Natural killer cell (primary cell): ENCODE measurements at regions not wholly inside any gene's neighbourhood (a gene's known extent, or its start where the extent isn't known, plus 50 kb on each side); places are given as distances from the start of the nearest gene placed in this dataset.

ENCODE experiments used
- ATAC-seq, 3 donors: fragments of 150-1000 bp in 2 of 3; fragments of 200-7000 bp in 1 of 3; cut with Tn5 transposase; 1 replicate in 1 of 3; 2 replicates in 2 of 3; pipeline ENCODE4 v1.10.0; 2021; ENCODE audit warnings: mild to moderate bottlenecking in 2 of 3, moderate library complexity in 2 of 3
- DNase-seq, 2 donors: peaks; one replicate each; pipeline versions ENCODE4 v3.0.0 to v3.0.0-alpha.2; 2013 to 2021; ENCODE audit warnings: mixed read lengths in 1 of 2
- H3K27ac ChIP-seq: one replicate; pipeline ENCODE4 v1.5.1; 2013; ENCODE audit warnings: mild to moderate bottlenecking, low read length
- H3K27me3 ChIP-seq: one replicate; pipeline ENCODE4 v1.6.1; 2013; ENCODE audit warnings: low read length; ENCODE audit not compliant: control insufficient read depth, insufficient read depth
- H3K36me3 ChIP-seq: one replicate; pipeline ENCODE4 v1.6.1; 2013; ENCODE audit warnings: low read length; ENCODE audit not compliant: control insufficient read depth, insufficient read depth
- H3K4me1 ChIP-seq: one replicate; pipeline ENCODE4 v1.6.1; 2013; ENCODE audit warnings: low read length; ENCODE audit not compliant: control insufficient read depth, insufficient read depth
- H3K4me3 ChIP-seq: one replicate; pipeline ENCODE4 v1.5.1; 2013; ENCODE audit warnings: low read length
- H3K9me3 ChIP-seq: one replicate; pipeline ENCODE4 v1.6.1; 2013; ENCODE audit warnings: low read length; ENCODE audit not compliant: control insufficient read depth, insufficient read depth
- H3K27ac Mint-ChIP-seq, 2 donors: one replicate each; pipeline ENCODE4 v1.8.0; 2022; ENCODE audit warnings: mild to moderate bottlenecking in 2 of 2, mixed read lengths in 2 of 2, moderate library complexity in 1 of 2
- H3K27me3 Mint-ChIP-seq, 2 donors: one replicate each; pipeline ENCODE4 v1.8.0; 2022; ENCODE audit warnings: low read depth in 2 of 2, mixed read lengths in 2 of 2
- H3K36me3 Mint-ChIP-seq: one replicate; pipeline ENCODE4 v1.8.0; 2022; ENCODE audit warnings: mixed read lengths
- H3K4me1 Mint-ChIP-seq, 2 donors: one replicate each; pipeline ENCODE4 v1.8.0; 2022; ENCODE audit warnings: mixed read lengths in 2 of 2
- H3K4me3 Mint-ChIP-seq: one replicate; pipeline ENCODE4 v1.8.0; 2022; ENCODE audit warnings: mild to moderate bottlenecking, moderate library complexity, mixed read lengths
- H3K9me3 Mint-ChIP-seq, 2 donors: one replicate each; pipeline ENCODE4 v1.8.0; 2022; ENCODE audit warnings: mixed read lengths in 2 of 2
- WGBS: methylation state at CpG from one replicate; pipeline ENCODE4 v1.1.7; 2013; ENCODE audit warnings: missing lambda C conversion rate; ENCODE audit not compliant: insufficient coverage; 5-methylcytosine and 5-hydroxymethylcytosine counted together
- intact Hi-C: fragments of 100-400 bp; cut with micrococcal nuclease; formaldehyde crosslinking; loops from one replicate; pipeline ENCODE4 v1.14.2; 2022
- TF ChIP-seq, protein P1 (sequence below): fragments of 200-600 bp; IDR thresholded peaks from one replicate; pipeline ENCODE4 v1.8.0; 2022; ENCODE audit warnings: antibody characterized with exemption

DNA sequence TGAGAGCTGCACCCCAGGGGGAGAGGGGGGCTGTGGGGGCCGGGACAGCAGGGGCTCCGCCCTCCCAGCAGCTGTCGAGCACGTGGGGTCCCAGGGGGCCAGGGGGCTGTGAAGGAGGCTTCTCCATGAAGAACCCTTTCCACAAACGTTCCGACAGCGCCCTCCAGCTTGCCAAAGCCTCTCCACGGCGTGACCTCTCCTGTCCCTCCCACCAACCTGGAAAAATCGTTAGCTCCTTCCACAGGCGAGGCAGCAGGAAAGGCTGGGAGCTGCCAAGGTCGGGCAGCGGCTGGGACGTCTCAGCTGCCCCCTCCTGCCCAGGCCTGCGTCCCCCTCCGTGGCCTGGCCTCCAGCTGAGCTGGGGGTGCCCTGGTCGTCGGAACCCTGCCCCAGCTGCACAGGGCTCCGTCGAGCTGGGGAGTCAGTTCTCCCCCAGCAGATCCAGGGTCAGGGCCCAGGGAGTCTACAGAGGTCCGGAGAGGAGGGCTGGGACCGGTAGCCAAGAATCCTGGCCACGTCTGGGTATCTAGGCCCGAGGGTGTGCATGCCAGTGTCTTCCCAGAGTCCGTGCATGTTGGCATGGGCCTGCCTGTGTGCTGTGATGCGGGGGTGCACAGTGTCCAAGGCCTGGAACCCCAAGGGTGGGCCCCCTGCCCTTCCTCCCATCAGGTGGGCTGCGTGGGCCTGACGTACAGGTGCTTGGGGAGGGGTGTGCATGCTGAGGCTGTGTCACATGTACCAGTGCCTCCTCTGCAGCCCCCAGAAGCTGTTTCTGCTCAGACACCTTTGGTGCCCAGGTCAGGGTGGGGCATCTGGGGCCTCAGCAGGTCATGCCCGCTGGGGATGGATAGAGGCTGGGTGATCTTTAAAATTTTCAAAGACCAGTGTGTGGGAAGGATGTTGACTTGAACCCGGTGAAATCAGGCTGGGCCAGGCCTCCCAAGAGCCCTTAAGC, 66.5 kb downstream of the UNCX start:
- H3K4me1 Mint-ChIP-seq = peaks cover 0 to 12% of the 10 kb centered on the region in 2 donors

DNA sequence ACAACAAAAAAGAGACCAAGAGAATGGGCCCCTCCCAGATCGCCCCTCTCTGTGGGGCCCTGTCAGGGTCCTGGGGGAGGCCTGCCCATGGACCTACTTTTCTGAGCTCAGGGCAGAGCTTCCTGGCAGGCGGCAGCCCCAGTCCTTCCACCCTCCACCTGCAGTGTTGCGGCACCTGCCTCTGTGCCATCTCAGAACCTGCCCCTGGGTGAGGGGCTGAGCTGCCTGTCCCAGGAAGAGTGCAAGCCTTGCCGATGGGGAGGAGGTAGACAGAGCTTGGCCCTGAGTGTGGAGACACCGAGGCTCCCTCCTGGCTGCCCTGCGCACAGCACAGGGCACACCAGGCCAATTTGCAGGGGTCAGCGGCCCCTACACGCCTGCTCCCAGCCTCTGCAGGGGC, 67.5 kb downstream of the UNCX start:
- TF ChIP-seq, protein P1, sequence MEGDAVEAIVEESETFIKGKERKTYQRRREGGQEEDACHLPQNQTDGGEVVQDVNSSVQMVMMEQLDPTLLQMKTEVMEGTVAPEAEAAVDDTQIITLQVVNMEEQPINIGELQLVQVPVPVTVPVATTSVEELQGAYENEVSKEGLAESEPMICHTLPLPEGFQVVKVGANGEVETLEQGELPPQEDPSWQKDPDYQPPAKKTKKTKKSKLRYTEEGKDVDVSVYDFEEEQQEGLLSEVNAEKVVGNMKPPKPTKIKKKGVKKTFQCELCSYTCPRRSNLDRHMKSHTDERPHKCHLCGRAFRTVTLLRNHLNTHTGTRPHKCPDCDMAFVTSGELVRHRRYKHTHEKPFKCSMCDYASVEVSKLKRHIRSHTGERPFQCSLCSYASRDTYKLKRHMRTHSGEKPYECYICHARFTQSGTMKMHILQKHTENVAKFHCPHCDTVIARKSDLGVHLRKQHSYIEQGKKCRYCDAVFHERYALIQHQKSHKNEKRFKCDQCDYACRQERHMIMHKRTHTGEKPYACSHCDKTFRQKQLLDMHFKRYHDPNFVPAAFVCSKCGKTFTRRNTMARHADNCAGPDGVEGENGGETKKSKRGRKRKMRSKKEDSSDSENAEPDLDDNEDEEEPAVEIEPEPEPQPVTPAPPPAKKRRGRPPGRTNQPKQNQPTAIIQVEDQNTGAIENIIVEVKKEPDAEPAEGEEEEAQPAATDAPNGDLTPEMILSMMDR = no peak

More for the DNA sequence above, 66.5 kb downstream of the UNCX start:
- intact Hi-C loops = no loop called here
- no peak overlapping the region for H3K27ac ChIP-seq
- TF ChIP-seq, protein P1 = no peak
- no peaks in the 10 kb centered on the region for H3K36me3 ChIP-seq
- peaks cover 0 to 2% of the 10 kb centered on the region in 2 donors for H3K27me3 Mint-ChIP-seq
- 68% methylated on average over 30 of the region's 30 CpGs for WGBS
- H3K4me3 ChIP-seq = no peak overlapping the region
- H3K9me3 ChIP-seq = no peaks in the 10 kb centered on the region
- peaks cover 25% of the 10 kb centered on the region for H3K4me1 ChIP-seq
- no peak overlapping the region for H3K27ac Mint-ChIP-seq
- no peaks in the 10 kb centered on the region for H3K9me3 Mint-ChIP-seq
- peaks cover 3% of the 10 kb centered on the region for H3K27me3 ChIP-seq
- ATAC-seq = no peak
- no peak overlapping the region for H3K4me3 Mint-ChIP-seq
- DNase-seq = no peak
- no peaks in the 10 kb centered on the region for H3K36me3 Mint-ChIP-seq

DNA sequence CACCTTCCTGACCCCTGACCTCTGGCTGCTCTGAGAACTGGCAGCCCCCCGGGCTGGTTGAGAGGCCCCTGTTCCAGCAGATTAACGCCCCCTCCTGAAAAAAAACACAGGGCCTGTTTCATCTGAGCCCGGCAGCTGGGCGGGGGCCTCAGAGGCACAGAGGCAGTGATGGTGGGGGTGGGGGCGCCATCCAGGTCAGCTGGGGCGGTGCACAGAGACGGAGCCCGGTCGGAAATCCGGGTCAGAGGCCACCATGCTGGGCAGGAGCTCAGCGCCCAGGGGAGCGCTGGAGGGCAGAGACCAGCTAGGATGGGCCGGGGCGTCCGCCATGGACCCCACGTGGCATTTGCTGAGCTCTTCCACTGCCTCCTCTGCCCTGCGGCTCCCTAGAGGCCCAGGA, 68.0 kb downstream of the UNCX start:
- no peaks in the 10 kb centered on the region for H3K9me3 ChIP-seq
- intact Hi-C loops = no loop called here
- no peak for DNase-seq

More for the DNA sequence above, 67.5 kb downstream of the UNCX start:
- H3K9me3 ChIP-seq = no peaks in the 10 kb centered on the region
- peaks cover 22% of the 10 kb centered on the region for H3K4me1 ChIP-seq
- Mint-ChIP-seq H3K4me1 (peaks cover 0 to 6% of the 10 kb centered on the region in 2 donors), H3K4me3 (no peak overlapping the region), H3K27ac (no peak overlapping the region), H3K27me3 (peaks cover 0 to 2% of the 10 kb centered on the region in 2 donors), H3K9me3 (no peaks in the 10 kb centered on the region), H3K36me3 (no peaks in the 10 kb centered on the region)
- 83% methylated on average over 8 of the region's 8 CpGs for WGBS
- H3K36me3 ChIP-seq = no peaks in the 10 kb centered on the region
- intact Hi-C loops = no loop called here
- DNase-seq = no peak
- peaks cover 3% of the 10 kb centered on the region for H3K27me3 ChIP-seq
- no peak for ATAC-seq
- no peak overlapping the region for H3K27ac ChIP-seq
- H3K4me3 ChIP-seq = no peak overlapping the region

More for the DNA sequence above, 68.0 kb downstream of the UNCX start:
- peaks cover 3% of the 10 kb centered on the region for H3K27me3 ChIP-seq
- ATAC-seq = no peak
- H3K27me3 Mint-ChIP-seq = peaks cover 0 to 3% of the 10 kb centered on the region in 2 donors
- H3K4me1 ChIP-seq = peaks cover 20% of the 10 kb centered on the region
- peaks cover 0 to 6% of the 10 kb centered on the region in 2 donors for H3K4me1 Mint-ChIP-seq
- H3K36me3 ChIP-seq = no peaks in the 10 kb centered on the region
- WGBS = 82% methylated on average over 17 of the region's 17 CpGs
- H3K9me3 Mint-ChIP-seq = no peaks in the 10 kb centered on the region
- H3K36me3 Mint-ChIP-seq = no peaks in the 10 kb centered on the region
- H3K27ac ChIP-seq = no peak overlapping the region
- H3K4me3 Mint-ChIP-seq = no peak overlapping the region
- H3K27ac Mint-ChIP-seq = no peak overlapping the region
- TF ChIP-seq, protein P1 = no peak
- H3K4me3 ChIP-seq = no peak overlapping the region
